K562 (cell line): ENCODE measurements at regions not wholly inside any gene's neighbourhood (a gene's known extent, or its start where the extent isn't known, plus 50 kb on each side); places are given as distances from the start of the nearest gene placed in this dataset.
A peak's percentile ranks its signal among the peaks of the same experiment; 100 is the strongest.
"Not testable (repeated sequence)": the region's sequence is repeated elsewhere in the genome, so short reads cannot be mapped to it uniquely, and the experiment has no call there.

Source experiments
- ATAC-seq: fragments of 200-7000 bp; cut with Tn5 transposase; 3 replicates; pipeline ENCODE4 v1.9.1; 2020; ENCODE audit warnings: moderate library complexity
- BruUV-seq: library from RNA; stranded (reverse); fragments of 400-500 nt; replicated peaks from 2 replicates; lab custom pipeline; 2021; lab: Mats Ljungman, UMichigan
- CTCF ChIA-PET: fragments of 300-600 bp; formaldehyde crosslinking; extraction: SDS; loops from one replicate; lab custom pipeline; 2021; ENCODE audit warnings: low intra/inter-chr PET ratio; lab: Yijun Ruan, JAX
- POLR2A ChIA-PET: fragments of 300-600, 350-650 bp; sonication (Branson Sonifier 250); formaldehyde crosslinking; extraction: SDS; loops from one replicate; lab custom pipeline; 2021; ENCODE audit warnings: antibody characterized with exemption, inconsistent platforms; lab: Yijun Ruan, JAX
- DNase-seq, 4 experiments: peaks; one replicate each; pipeline versions ENCODE4 v3.0.0 to v3.0.0-alpha.2; 2011 to 2018; ENCODE audit warnings: low spot score in 3 of 4, mixed read lengths in 3 of 4; ENCODE audit errors: extremely low read depth in 1 of 4
- FAIRE-seq: peaks from 2 replicates; lab custom pipeline; 2011; peaks lifted over from hg19 to GRCh38; lab: Jason Lieb, UNC
- H2AFZ ChIP-seq: 2 replicates; pipeline ENCODE4 v1.6.0; 2011; ENCODE audit warnings: low read depth, low read length, control low read depth, inconsistent platforms
- H3K27ac ChIP-seq: fragments of 200-600 bp; 3 replicates; pipeline ENCODE4 v1.8.0; 2011; ENCODE audit warnings: low read depth, mild to moderate bottlenecking, control low read depth, inconsistent platforms, low read length, moderate library complexity, mixed read lengths; ENCODE audit errors: extremely low read depth
- H3K27me3 ChIP-seq, 2 experiments: fragments of 300-600 bp in 1 of 2; 2 replicates in 1 of 2; 3 replicates in 1 of 2; pipeline versions ENCODE4 v1.6.0 to v1.8.0; 2011; ENCODE audit warnings: inconsistent platforms in 2 of 2, low read length in 2 of 2, mild to moderate bottlenecking in 1 of 2, mixed read lengths in 1 of 2, moderate library complexity in 1 of 2; ENCODE audit not compliant: control insufficient read depth in 2 of 2, insufficient read depth in 2 of 2
- H3K36me3 ChIP-seq: fragments of 300-600 bp; 3 replicates; pipeline ENCODE4 v1.8.0; 2011; ENCODE audit warnings: mild to moderate bottlenecking, low read length, inconsistent platforms; ENCODE audit not compliant: control insufficient read depth, insufficient read depth
- H3K4me1 ChIP-seq, 2 experiments: fragments of 200-600 bp in 1 of 2; replicated peaks in 1 of 2; 2 replicates in 1 of 2; 3 replicates in 1 of 2; pipeline versions ENCODE4 v1.5.1 to v1.8.0; 2011; ENCODE audit warnings: inconsistent platforms in 2 of 2, low read length in 2 of 2, mild to moderate bottlenecking in 1 of 2, mixed read lengths in 1 of 2, moderate library complexity in 1 of 2; ENCODE audit not compliant: control insufficient read depth in 2 of 2, insufficient read depth in 2 of 2
- H3K4me2 ChIP-seq: 2 replicates; pipeline ENCODE4 v1.6.1; 2011; ENCODE audit warnings: low read length, control low read depth, inconsistent platforms, mixed read lengths; ENCODE audit not compliant: insufficient read depth
- H3K4me3 ChIP-seq: fragments of 200-600 bp; sonication (generic), shearing (Covaris generic); 2 replicates; pipeline ENCODE4 v1.5.1; 2016; ENCODE audit warnings: control low read depth, inconsistent platforms
- H3K79me2 ChIP-seq: fragments of 200-600 bp; 3 replicates; pipeline ENCODE4 v1.8.0; 2011; ENCODE audit warnings: low read length, inconsistent platforms; ENCODE audit not compliant: control insufficient read depth, insufficient read depth
- H3K9ac ChIP-seq, 2 experiments: 2 replicates each; pipeline versions ENCODE4 v1.6.0 to v1.6.1; 2011; ENCODE audit warnings: low read depth in 2 of 2, low read length in 2 of 2, control low read depth in 1 of 2, inconsistent platforms in 1 of 2, mild to moderate bottlenecking in 1 of 2, mixed read lengths in 1 of 2; ENCODE audit not compliant: insufficient read depth in 1 of 2
- H3K9me1 ChIP-seq: one replicate; pipeline ENCODE4 v1.6.0; 2011; ENCODE audit warnings: inconsistent platforms, mild to moderate bottlenecking, low read length, moderate library complexity; ENCODE audit not compliant: control insufficient read depth, insufficient read depth
- H3K9me3 ChIP-seq: replicated peaks from 2 replicates; pipeline ENCODE4 v1.5.1; 2011; ENCODE audit warnings: low read depth, low read length, inconsistent platforms; ENCODE audit not compliant: control insufficient read depth, insufficient read depth
- H4K20me1 ChIP-seq: replicated peaks from 2 replicates; pipeline ENCODE4 v1.6.1; 2011; ENCODE audit warnings: low read length, inconsistent platforms, mixed read lengths; ENCODE audit not compliant: control insufficient read depth, insufficient read depth
- CBX3 ChIP-seq, 2 experiments: IDR thresholded peaks; 1 replicate in 1 of 2; 2 replicates in 1 of 2; pipeline ENCODE4 v1.6.1; 2012; ENCODE audit warnings: inconsistent platforms in 2 of 2, low read length in 2 of 2, borderline replicate concordance in 1 of 2, control low read depth in 1 of 2
- CUX1 ChIP-seq: fragments of 200-800 bp; sonication (Bioruptor generic); IDR thresholded peaks from 2 replicates; pipeline ENCODE4 v1.6.1; 2016; ENCODE audit warnings: missing genetic modification characterization, missing compliant biosample characterization
- ELF4 ChIP-seq: fragments of 450-650 bp; formaldehyde crosslinking; IDR thresholded peaks from 2 replicates; pipeline ENCODE4 v1.4.0; 2022; ENCODE audit warnings: missing genetic modification characterization
- FOSL1 ChIP-seq: fragments of 200-800 bp; sonication (Bioruptor generic); conservative IDR thresholded peaks from 2 replicates; pipeline ENCODE4 v1.6.1; 2016; ENCODE audit warnings: missing genetic modification characterization, missing compliant biosample characterization
- SRSF1 ChIP-seq: fragments of 200-400 bp; formaldehyde crosslinking; IDR thresholded peaks from 2 replicates; pipeline ENCODE4 v1.6.1; 2017; ENCODE audit warnings: mild to moderate bottlenecking, low read depth, low read length, moderate library complexity
- ZNF121 ChIP-seq: sonication (generic); formaldehyde crosslinking; conservative IDR thresholded peaks from 2 replicates; pipeline ENCODE4 v1.8.0; 2022; ENCODE audit warnings: missing genetic modification reagents
- whole genome bisulfite sequencing: fragments of 100-300 bp; shearing (Covaris generic); methylation state at CpG from one replicate; pipeline ENCODE4 v1.1.6; 2016; ENCODE audit warnings: low coverage, mixed read lengths; ENCODE audit not compliant: insufficient coverage; ENCODE audit errors: missing lambda C conversion rate; 5-methylcytosine and 5-hydroxymethylcytosine counted together
- in situ Hi-C: fragments of 300-500 bp; cut with MboI; formaldehyde crosslinking; loops from 4 replicates; pipeline ENCODE4 v1.15.0; 2018; ENCODE audit warnings: inconsistent platforms, mixed read lengths
- intact Hi-C: fragments of 100-400 bp; cut with micrococcal nuclease; formaldehyde crosslinking; loops from 2 replicates; pipeline ENCODE4 v1.14.2; 2022

- TF ChIP-seq CUX1 (CRISPR knock-in tag) (no peak), ZNF121 (CRISPR knock-in tag) (no peak), ELF4 (CRISPR knock-in tag) (no peak), CBX3 (IDR thresholded peaks at IDR 0.05; ENCODE audit: borderline replicate concordance in 1 of 2, low read length in 2 of 2) (no peak), SRSF1 (no peak)
These were observed 73.7 kb downstream of the PRR15 start (continued) for GRCh38 chr7:29637374-29637773.

DNA sequence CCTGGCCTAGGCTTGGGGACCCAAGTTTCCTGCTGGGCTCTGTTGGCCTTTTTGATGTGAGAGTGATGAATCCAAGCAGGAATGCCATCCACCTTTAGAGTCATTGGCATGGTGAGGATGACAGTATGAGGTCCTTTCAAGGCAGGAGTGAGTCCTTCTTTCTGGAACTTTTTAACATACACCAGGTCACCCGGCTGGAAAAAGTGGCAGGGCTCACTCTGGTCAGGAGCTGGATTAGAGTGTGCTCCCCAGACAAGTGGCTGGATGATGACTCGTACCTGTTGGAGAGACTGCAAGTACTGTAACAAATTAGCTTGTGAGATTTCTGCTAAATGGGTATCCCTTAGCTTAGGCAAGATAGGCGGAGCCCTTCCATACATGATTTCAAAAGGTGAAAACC, 75.2 kb downstream of the PRR15 start:
- H3K9ac ChIP-seq, H3K4me3 ChIP-seq, FAIRE-seq, CTCF ChIA-PET, H3K4me2 ChIP-seq, H3K9me1 ChIP-seq, ATAC-seq, H2AFZ ChIP-seq, H4K20me1 ChIP-seq, H3K27ac ChIP-seq, BruUV-seq, H3K4me1 ChIP-seq, DNase-seq, H3K27me3 ChIP-seq, H3K79me2 ChIP-seq, H3K9me3 ChIP-seq, H3K36me3 ChIP-seq: not testable (repeated sequence)
- intact Hi-C loops = loop anchor here (5.0 kb wide), 1 partner anchor 423 kb away; no protein-coding TSS in a partner anchor
- WGBS = 64% methylated on average over 3 of the region's 3 CpGs
- 0 out of 2 replicates have a peak, but pooled peaks have one; percentile 17 for TF ChIP-seq FOSL1
- in situ Hi-C loops = loop anchor here (10.0 kb wide), 2 partner anchors 276 to 426 kb away; no protein-coding TSS in a partner anchor
- POLR2A ChIA-PET = interaction anchor here (0.8 to 1.3 kb wide), 2 partner anchors 12 to 29 kb away, joined by 3 read pairs; no protein-coding TSS in a partner anchor
